Thymus (tissue), 11 donors: ENCODE measurements at regions not wholly inside any gene's neighbourhood (a gene's known extent, or its start where the extent isn't known, plus 50 kb on each side); places are given as distances from the start of the nearest gene placed in this dataset.

Experiments
- DNase-seq, 9 donors: peaks; one replicate each; pipeline ENCODE4 v3.0.0-alpha.2; 2013; ENCODE audit warnings: low spot score in 9 of 9, low read depth in 6 of 9, missing footprints in 1 of 9
- H3K27ac ChIP-seq, 2 donors: one replicate each; pipeline ENCODE4 v1.5.1; 2013; ENCODE audit warnings: control low read depth in 1 of 2, low read depth in 1 of 2, low read length in 1 of 2, mild to moderate bottlenecking in 1 of 2, moderate library complexity in 1 of 2
- H3K27me3 ChIP-seq, 2 donors: one replicate each; pipeline ENCODE4 v1.5.1; 2013; ENCODE audit warnings: low read length in 1 of 2; ENCODE audit not compliant: control insufficient read depth in 2 of 2, insufficient read depth in 1 of 2
- H3K36me3 ChIP-seq, 2 donors: one replicate each; pipeline ENCODE4 v1.5.1; 2013; ENCODE audit warnings: low read length in 1 of 2, mild to moderate bottlenecking in 1 of 2, moderate library complexity in 1 of 2; ENCODE audit not compliant: control insufficient read depth in 2 of 2, insufficient read depth in 2 of 2
- H3K4me1 ChIP-seq, 2 donors: one replicate each; pipeline ENCODE4 v1.5.1; 2013; ENCODE audit warnings: low read length in 2 of 2; ENCODE audit not compliant: control insufficient read depth in 2 of 2, insufficient read depth in 2 of 2
- H3K4me3 ChIP-seq, 2 donors: one replicate each; pipeline ENCODE4 v1.5.1; 2013; ENCODE audit warnings: low read length in 2 of 2, control low read depth in 1 of 2, mild to moderate bottlenecking in 1 of 2
- H3K9me3 ChIP-seq, 2 donors: one replicate each; pipeline ENCODE4 v1.5.1; 2013; ENCODE audit warnings: low read length in 1 of 2, mild to moderate bottlenecking in 1 of 2; ENCODE audit not compliant: control insufficient read depth in 2 of 2, insufficient read depth in 1 of 2
- WGBS: extraction: QIAGEN DNeasy Blood & Tissue Kit; methylation state at CpG from one replicate; pipeline ENCODE4 v1.1.7; 2013; 5-methylcytosine and 5-hydroxymethylcytosine counted together
- donor health status: healthy.

- Histone ChIP-seq H3K9me3 (no peaks in the 10 kb centered on the region), H3K36me3 (no peaks in the 10 kb centered on the region), H3K27ac (no peak overlapping the region), H3K4me3 (no peak overlapping the region), H3K27me3 (peaks cover 0 to 2% of the 10 kb centered on the region in 2 donors), H3K4me1 (no peaks in the 10 kb centered on the region)
- DNase-seq, result no peak
- WGBS, result 95% methylated on average over 1 of the region's 1 CpG
Measured at GRCh38 chr4:82232891-82233290, 140.9 kb downstream of the HNRNPD start.

DNA sequence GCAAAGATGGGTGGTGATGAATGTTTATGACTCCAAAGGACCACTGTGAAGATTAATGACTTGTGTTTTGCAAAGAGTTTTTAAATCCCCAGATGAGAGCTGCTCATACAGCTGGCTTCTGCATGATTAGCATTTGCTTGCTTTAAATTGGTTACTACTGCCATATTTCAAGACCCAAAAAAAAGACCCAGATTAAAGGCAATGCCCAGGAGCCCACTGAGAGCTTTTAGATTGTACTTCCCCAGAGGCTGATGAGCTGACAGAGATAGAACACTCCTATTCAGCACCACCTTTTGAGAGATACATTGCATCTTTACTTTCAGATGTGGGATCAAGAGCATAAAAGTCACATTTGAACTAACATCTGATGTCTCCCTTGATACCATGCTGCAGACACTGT, 142.0 kb downstream of the HNRNPD start:
- Histone ChIP-seq H3K4me3 (no peak overlapping the region), H3K27ac (no peak overlapping the region), H3K27me3 (peaks cover 0 to 2% of the 10 kb centered on the region in 2 donors), H3K4me1 (no peaks in the 10 kb centered on the region), H3K36me3 (no peaks in the 10 kb centered on the region), H3K9me3 (no peaks in the 10 kb centered on the region)
- DNase-seq, result no peak

GRCh38 chr4:82230306-82230705, 143.5 kb downstream of the HNRNPD start:
- DNase-seq, result no peak
- H3K4me1 ChIP-seq, result no peaks in the 10 kb centered on the region
- no peaks in the 10 kb centered on the region for H3K9me3 ChIP-seq
- H3K4me3 ChIP-seq, result no peak overlapping the region
- H3K36me3 ChIP-seq, result no peaks in the 10 kb centered on the region
- peaks cover 0 to 2% of the 10 kb centered on the region in 2 donors for H3K27me3 ChIP-seq
- no peak overlapping the region for H3K27ac ChIP-seq
- WGBS, result 91% methylated on average over 4 of the region's 4 CpGs

- 86% methylated on average over 2 of the region's 2 CpGs for WGBS
- no peak for DNase-seq
- H3K4me3 ChIP-seq, result no peak overlapping the region
- H3K27ac ChIP-seq, result no peak overlapping the region
- no peaks in the 10 kb centered on the region for H3K36me3 ChIP-seq
- H3K9me3 ChIP-seq, result no peaks in the 10 kb centered on the region
- no peaks in the 10 kb centered on the region for H3K27me3 ChIP-seq
- peaks cover 0 to 4% of the 10 kb centered on the region in 2 donors for H3K4me1 ChIP-seq
Measured at GRCh38 chr4:82225030-82225429, 148.8 kb downstream of the HNRNPD start.

DNA sequence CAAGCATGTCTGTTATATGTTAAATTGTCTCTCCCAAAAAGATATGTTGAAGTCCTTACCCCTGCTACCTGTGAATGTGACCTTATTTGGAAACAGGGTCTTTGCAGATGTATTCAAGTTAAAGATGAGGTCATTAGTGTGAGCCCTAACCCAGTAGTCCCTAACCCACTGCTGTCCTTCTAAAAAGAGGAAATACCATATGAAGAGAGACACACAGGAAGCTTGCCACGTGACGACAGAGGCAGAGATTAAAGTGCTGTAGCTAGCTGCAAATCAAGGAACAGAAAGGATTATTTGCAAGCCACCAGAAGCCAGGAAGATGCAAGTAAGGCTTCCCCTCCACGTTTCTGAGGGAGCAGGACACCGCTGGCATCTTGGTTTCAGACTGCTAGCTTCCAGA, 150.1 kb downstream of the HNRNPD start:
- H3K4me1 ChIP-seq, result peaks cover 0 to 4% of the 10 kb centered on the region in 2 donors
- H3K27me3 ChIP-seq, result no peaks in the 10 kb centered on the region
- WGBS, result 6% methylated on average over 4 of the region's 4 CpGs
- no peak overlapping the region for H3K4me3 ChIP-seq
- no peak overlapping the region for H3K27ac ChIP-seq
- H3K9me3 ChIP-seq, result no peaks in the 10 kb centered on the region
- DNase-seq, result peak in 8 of 9 donors; percentile 17 to 68 (median 22)
- no peaks in the 10 kb centered on the region for H3K36me3 ChIP-seq

DNA sequence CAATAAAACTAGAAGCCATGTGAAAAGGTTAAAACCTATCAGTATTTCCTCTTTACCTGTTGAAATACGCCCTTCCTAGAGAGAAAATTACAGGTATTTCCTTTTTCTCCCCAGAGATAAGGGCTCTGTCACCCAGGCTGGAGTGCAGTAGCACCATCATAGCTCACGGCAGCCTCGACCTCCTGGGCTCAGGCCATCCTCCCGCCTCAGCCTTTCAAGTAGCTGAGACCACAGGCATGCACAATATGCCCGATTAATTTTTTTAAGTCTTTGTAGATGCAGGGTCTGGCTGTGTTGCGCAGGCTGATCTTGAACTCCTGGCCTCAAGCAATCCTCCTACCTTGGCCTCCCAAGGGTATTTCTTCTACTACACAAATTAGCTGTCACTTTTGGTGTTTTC, 154.4 kb downstream of the HNRNPD start:
- Histone ChIP-seq H3K4me3 (no peak overlapping the region), H3K4me1 (peaks cover 0 to 4% of the 10 kb centered on the region in 2 donors), H3K27ac (no peak overlapping the region), H3K9me3 (no peaks in the 10 kb centered on the region), H3K27me3 (peaks cover 2 to 5% of the 10 kb centered on the region in 2 donors), H3K36me3 (no peaks in the 10 kb centered on the region)
- no peak for DNase-seq
- WGBS, result 94% methylated on average over 6 of the region's 6 CpGs

DNA sequence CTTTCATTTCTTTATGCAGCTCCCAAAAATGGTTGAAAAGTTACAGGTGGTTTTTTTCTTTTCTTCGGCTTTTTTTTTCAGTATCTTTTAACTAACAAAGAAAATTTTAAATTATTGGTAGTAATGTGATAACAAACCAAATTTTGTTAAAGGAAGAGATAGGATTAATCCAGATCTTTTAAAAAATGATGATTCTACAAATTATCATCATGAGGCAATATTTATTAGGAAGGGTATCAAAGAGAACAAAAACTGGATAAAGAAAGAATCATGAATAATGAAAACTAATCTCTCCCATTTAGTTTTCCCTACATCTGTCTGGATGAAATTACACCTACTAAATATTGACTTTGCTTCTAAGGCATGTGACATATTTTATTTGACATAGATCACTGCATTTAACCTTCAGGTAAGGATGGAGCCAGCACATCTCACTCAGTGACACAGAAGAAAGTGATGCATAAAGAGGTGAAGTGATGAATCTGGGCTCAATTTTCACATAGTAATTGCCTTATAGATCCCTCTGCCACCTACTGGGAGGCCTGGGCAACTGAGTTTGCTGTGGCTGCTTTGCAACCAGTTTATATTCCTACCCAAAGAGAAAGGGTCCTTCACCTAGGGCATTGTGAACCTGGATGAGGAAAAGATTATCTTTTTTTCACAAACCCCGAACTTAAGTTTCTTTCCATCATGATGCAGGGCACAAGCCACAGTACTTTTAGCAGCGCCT, 155.6 kb downstream of the HNRNPD start:
- Histone ChIP-seq H3K36me3 (no peaks in the 10 kb centered on the region), H3K27me3 (peaks cover 2 to 5% of the 10 kb centered on the region in 2 donors), H3K9me3 (no peaks in the 10 kb centered on the region), H3K4me1 (peaks cover 0 to 3% of the 10 kb centered on the region in 2 donors), H3K27ac (no peak overlapping the region), H3K4me3 (no peak overlapping the region)
- no peak for DNase-seq
- 95% methylated on average over 3 of the region's 3 CpGs for WGBS

- 96% methylated on average over 2 of the region's 2 CpGs for WGBS
- Histone ChIP-seq H3K36me3 (no peaks in the 10 kb centered on the region), H3K9me3 (no peaks in the 10 kb centered on the region), H3K27ac (no peak overlapping the region), H3K4me1 (peaks cover 0 to 3% of the 10 kb centered on the region in 2 donors), H3K4me3 (no peak overlapping the region), H3K27me3 (peaks cover 2 to 5% of the 10 kb centered on the region in 2 donors)
- DNase-seq, result no peak
Measured at GRCh38 chr4:82216219-82216618, 157.6 kb downstream of the HNRNPD start.

- Histone ChIP-seq H3K27ac (no peak overlapping the region), H3K36me3 (no peaks in the 10 kb centered on the region), H3K27me3 (peaks cover 2 to 7% of the 10 kb centered on the region in 2 donors), H3K4me1 (peaks cover 0 to 3% of the 10 kb centered on the region in 2 donors), H3K4me3 (no peak overlapping the region), H3K9me3 (no peaks in the 10 kb centered on the region)
- DNase-seq, result no peak
Measured at GRCh38 chr4:82215800-82216199, 158.0 kb downstream of the HNRNPD start.
